CD4-positive, alpha-beta T cell (primary cell): ENCODE measurements at regions not wholly inside any gene's neighbourhood (a gene's known extent, or its start where the extent isn't known, plus 50 kb on each side); places are given as distances from the start of the nearest gene placed in this dataset.

Source experiments
- ATAC-seq: fragments of 200-7000 bp; cut with Tn5 transposase; one replicate; pipeline ENCODE4 v1.10.0; 2022; ENCODE audit warnings: mild to moderate bottlenecking; ENCODE audit not compliant: poor library complexity
- CTCF ChIA-PET: fragments of 350-600 bp; sonication (Branson Sonifier 250); formaldehyde crosslinking; loops from one replicate; lab custom pipeline; 2021; ENCODE audit warnings: antibody characterized with exemption, inconsistent platforms; lab: Charles Lee
- POLR2A ChIA-PET: fragments of 350-600 bp; sonication (Branson Sonifier 250); formaldehyde crosslinking; loops from one replicate; lab custom pipeline; 2021; ENCODE audit warnings: antibody characterized with exemption, inconsistent platforms; lab: Charles Lee
- DNase-seq, 14 experiments: peaks; one replicate each; pipeline ENCODE4 v3.0.0-alpha.2; 2013 to 2020; ENCODE audit warnings: mixed read lengths in 2 of 14
- H3K27ac ChIP-seq, 2 donors: one replicate each; pipeline versions ENCODE4 v1.5.1 to v1.7.0; 2013; ENCODE audit warnings: low read length in 2 of 2, low read depth in 1 of 2, mild to moderate bottlenecking in 1 of 2
- H3K27me3 ChIP-seq, 2 experiments: 1 replicate in 1 of 2; 2 replicates in 1 of 2; pipeline versions ENCODE4 v1.6.1 to v1.7.0; 2013; ENCODE audit warnings: low read length in 2 of 2, control low read depth in 1 of 2, mild to moderate bottlenecking in 1 of 2, moderate library complexity in 1 of 2; ENCODE audit not compliant: insufficient read depth in 2 of 2, control insufficient read depth in 1 of 2
- H3K36me3 ChIP-seq: one replicate; pipeline ENCODE4 v1.6.1; 2013; ENCODE audit warnings: low read length, control low read depth; ENCODE audit not compliant: insufficient read depth
- H3K4me1 ChIP-seq: one replicate; pipeline ENCODE4 v1.6.1; 2013; ENCODE audit warnings: low read length, control low read depth; ENCODE audit not compliant: insufficient read depth
- H3K4me3 ChIP-seq: one replicate; pipeline ENCODE4 v1.5.1; 2013; ENCODE audit warnings: mild to moderate bottlenecking, low read length, moderate library complexity
- H3K9me3 ChIP-seq, 2 experiments: 1 replicate in 1 of 2; 2 replicates in 1 of 2; pipeline versions ENCODE4 v1.6.1 to v1.7.0; 2013; ENCODE audit warnings: low read length in 2 of 2, mild to moderate bottlenecking in 2 of 2, control low read depth in 1 of 2, moderate library complexity in 1 of 2; ENCODE audit not compliant: control insufficient read depth in 1 of 2, insufficient read depth in 1 of 2
- H3K27ac Mint-ChIP-seq: one replicate; pipeline ENCODE4 v1.8.0; 2020; ENCODE audit warnings: mixed read lengths
- H3K27me3 Mint-ChIP-seq: one replicate; pipeline ENCODE4 v1.8.0; 2021; ENCODE audit warnings: mixed read lengths
- H3K36me3 Mint-ChIP-seq: one replicate; pipeline ENCODE4 v1.8.0; 2021; ENCODE audit warnings: low read depth, mixed read lengths
- H3K4me1 Mint-ChIP-seq: one replicate; pipeline ENCODE4 v1.8.0; 2021; ENCODE audit warnings: low read depth, mixed read lengths
- H3K4me3 Mint-ChIP-seq: one replicate; pipeline ENCODE4 v1.8.0; 2020; ENCODE audit warnings: mild to moderate bottlenecking, mixed read lengths
- H3K9me3 Mint-ChIP-seq: one replicate; pipeline ENCODE4 v1.8.0; 2020; ENCODE audit warnings: mixed read lengths
- intact Hi-C, 2 experiments: fragments of 100-400 bp; cut with DNase I in 1 of 2; cut with micrococcal nuclease in 1 of 2; formaldehyde crosslinking; loops; one replicate each; pipeline versions ENCODE4 v1.15.1 to v1.9.0; 2023 to 2025; cut with DNase I, micrococcal nuclease
- TF ChIP-seq, protein P1 (sequence below): fragments of 200-600 bp; IDR thresholded peaks from one replicate; pipeline ENCODE4 v1.8.0; 2022; ENCODE audit warnings: antibody characterized with exemption, mild to moderate bottlenecking

DNA sequence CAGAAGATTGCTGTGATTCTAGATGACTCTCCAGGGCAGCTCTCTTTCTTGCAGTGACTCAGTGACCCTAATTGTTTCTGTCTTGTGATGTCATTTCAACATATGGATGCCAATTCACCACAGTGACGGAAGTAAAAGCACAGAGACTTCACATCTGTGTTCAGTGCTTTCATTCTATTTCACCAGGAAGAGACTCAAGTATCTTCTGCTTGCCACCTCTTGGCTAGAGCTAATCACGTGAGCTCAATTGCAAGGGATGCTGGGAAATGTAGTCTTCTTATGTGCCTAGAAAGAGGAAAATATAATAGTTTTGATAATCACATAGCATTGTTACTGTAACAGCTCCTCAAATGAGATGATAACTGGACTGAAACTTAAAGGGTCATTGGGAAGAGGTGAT lies 453.3 kb upstream of the KLF4 start:
- CTCF ChIA-PET, result no interaction called here

DNA sequence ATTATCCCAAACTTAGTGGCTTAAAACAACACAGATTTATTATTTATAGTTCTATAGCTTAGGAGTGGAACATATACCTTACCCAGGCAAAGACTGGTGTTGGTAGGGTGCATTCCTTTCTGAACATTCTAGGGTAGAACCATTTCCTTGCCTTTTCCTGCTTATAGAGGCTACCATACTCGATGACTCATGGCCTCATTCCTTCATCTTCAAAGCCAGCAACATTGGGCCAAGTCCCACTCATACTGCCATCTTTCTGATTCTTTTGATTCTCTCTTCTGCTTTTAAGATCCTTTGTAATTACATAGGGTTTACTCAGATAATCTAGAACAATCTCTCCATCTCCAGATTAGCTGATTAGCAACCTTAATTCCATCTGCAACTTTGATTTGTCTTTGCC lies 452.7 kb upstream of the KLF4 start:
- no peaks in the 10 kb centered on the region for H3K36me3 ChIP-seq
- Mint-ChIP-seq H3K27me3 (peaks cover 4% of the 10 kb centered on the region), H3K4me3 (no peak overlapping the region), H3K4me1 (no peaks in the 10 kb centered on the region), H3K36me3 (no peaks in the 10 kb centered on the region), H3K27ac (no peak overlapping the region), H3K9me3 (peaks cover 7% of the 10 kb centered on the region)
- CTCF ChIA-PET, result no interaction called here
- DNase-seq (no peak), ATAC-seq (no peak)
- H3K4me1 ChIP-seq, result no peaks in the 10 kb centered on the region
- POLR2A ChIA-PET, result no interaction called here
- no peak overlapping the region for H3K27ac ChIP-seq
- intact Hi-C loops, result no loop called here
- TF ChIP-seq, protein P1, sequence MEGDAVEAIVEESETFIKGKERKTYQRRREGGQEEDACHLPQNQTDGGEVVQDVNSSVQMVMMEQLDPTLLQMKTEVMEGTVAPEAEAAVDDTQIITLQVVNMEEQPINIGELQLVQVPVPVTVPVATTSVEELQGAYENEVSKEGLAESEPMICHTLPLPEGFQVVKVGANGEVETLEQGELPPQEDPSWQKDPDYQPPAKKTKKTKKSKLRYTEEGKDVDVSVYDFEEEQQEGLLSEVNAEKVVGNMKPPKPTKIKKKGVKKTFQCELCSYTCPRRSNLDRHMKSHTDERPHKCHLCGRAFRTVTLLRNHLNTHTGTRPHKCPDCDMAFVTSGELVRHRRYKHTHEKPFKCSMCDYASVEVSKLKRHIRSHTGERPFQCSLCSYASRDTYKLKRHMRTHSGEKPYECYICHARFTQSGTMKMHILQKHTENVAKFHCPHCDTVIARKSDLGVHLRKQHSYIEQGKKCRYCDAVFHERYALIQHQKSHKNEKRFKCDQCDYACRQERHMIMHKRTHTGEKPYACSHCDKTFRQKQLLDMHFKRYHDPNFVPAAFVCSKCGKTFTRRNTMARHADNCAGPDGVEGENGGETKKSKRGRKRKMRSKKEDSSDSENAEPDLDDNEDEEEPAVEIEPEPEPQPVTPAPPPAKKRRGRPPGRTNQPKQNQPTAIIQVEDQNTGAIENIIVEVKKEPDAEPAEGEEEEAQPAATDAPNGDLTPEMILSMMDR, result no peak
- no peaks in the 10 kb centered on the region for H3K27me3 ChIP-seq
- no peaks in the 10 kb centered on the region for H3K9me3 ChIP-seq
- H3K4me3 ChIP-seq, result no peak overlapping the region

More for the DNA sequence above, 453.3 kb upstream of the KLF4 start:
- Mint-ChIP-seq H3K9me3 (peaks cover 7% of the 10 kb centered on the region), H3K4me1 (no peaks in the 10 kb centered on the region), H3K36me3 (no peaks in the 10 kb centered on the region), H3K4me3 (no peak overlapping the region), H3K27ac (no peak overlapping the region), H3K27me3 (peaks cover 4% of the 10 kb centered on the region)
- Histone ChIP-seq H3K36me3 (no peaks in the 10 kb centered on the region), H3K27ac (no peak overlapping the region), H3K4me1 (no peaks in the 10 kb centered on the region), H3K9me3 (no peaks in the 10 kb centered on the region), H3K27me3 (no peaks in the 10 kb centered on the region), H3K4me3 (no peak overlapping the region)
- intact Hi-C loops, result no loop called here
- TF ChIP-seq, protein P1, result no peak
- POLR2A ChIA-PET, result no interaction called here
- ATAC-seq (no peak), DNase-seq (peak in 2 of 14 experiments; percentile 15 to 22)

DNA sequence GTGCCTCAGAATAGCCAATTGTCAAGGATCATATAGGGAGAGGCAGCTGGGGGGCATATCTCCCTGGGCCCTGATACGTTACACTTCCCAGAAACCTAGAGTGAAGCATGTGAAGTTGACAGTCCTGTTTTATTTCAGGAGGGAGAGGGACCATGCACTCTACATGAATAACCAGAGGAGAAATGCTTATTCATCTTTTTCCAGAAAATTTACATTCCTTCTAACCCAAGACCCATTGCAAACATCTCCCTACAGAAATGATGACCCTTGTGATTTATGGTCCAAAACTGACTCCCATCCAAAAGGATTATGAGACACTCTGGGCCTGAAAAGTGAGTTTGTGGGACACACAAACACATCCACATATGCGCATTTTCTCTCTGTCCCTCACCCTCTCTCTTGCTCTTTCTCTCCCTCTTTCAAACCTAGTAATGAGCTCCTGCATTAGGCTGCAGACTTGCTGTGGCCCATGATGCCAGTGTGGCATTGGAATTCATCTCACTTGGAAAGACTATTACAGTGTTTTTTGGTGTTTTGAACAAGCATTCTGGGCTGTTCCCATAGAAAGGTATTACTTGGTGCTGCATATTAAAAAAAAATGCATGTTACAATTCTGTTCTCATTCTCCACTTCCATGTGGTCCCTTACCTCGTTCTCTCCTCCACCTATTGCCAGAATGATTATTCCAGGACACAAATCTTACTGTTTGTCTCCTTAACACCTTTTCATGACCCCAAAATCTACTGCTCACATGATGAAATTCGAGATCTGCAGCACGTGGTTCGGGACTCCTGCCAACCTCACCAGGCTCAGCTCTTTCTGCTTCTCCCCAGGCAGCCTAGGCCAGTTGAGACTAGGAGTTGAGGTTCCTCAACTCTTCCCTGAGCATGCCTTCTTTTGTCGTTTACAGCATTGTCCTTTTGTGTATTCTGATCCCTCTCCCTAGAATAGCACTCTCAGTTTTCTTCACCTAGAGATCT lies 451.3 kb upstream of the KLF4 start:
- ChIA-PET POLR2A (no interaction called here), CTCF (no interaction called here)
- no peak overlapping the region for H3K27ac ChIP-seq
- peaks cover 7% of the 10 kb centered on the region for H3K9me3 Mint-ChIP-seq
- H3K27me3 Mint-ChIP-seq, result peaks cover 4% of the 10 kb centered on the region
- intact Hi-C loops, result no loop called here
- H3K4me1 Mint-ChIP-seq, result no peaks in the 10 kb centered on the region
- no peaks in the 10 kb centered on the region for H3K36me3 Mint-ChIP-seq
- no peaks in the 10 kb centered on the region for H3K4me1 ChIP-seq
- DNase-seq, result no peak
- H3K9me3 ChIP-seq, result no peaks in the 10 kb centered on the region
- H3K4me3 Mint-ChIP-seq, result no peak overlapping the region
- no peak overlapping the region for H3K27ac Mint-ChIP-seq
- ATAC-seq, result no peak
- no peak overlapping the region for H3K4me3 ChIP-seq
- TF ChIP-seq, protein P1, result no peak
- H3K36me3 ChIP-seq, result no peaks in the 10 kb centered on the region
- H3K27me3 ChIP-seq, result no peaks in the 10 kb centered on the region
